Stomach (tissue), 8 donors: ENCODE measurements at regions not wholly inside any gene's neighbourhood (a gene's known extent, or its start where the extent isn't known, plus 50 kb on each side); places are given as distances from the start of the nearest gene placed in this dataset.

ENCODE experiments used
- DNase-seq, 2 donors: peaks; one replicate each; pipeline versions ENCODE4 v3.0.0 to v3.0.0-alpha.2; 2013 to 2019
- H3K27ac ChIP-seq, 5 donors: fragments of 200-600 bp in 4 of 5; sonication (generic) in 4 of 5; one replicate each; pipeline ENCODE4 v1.5.1; 2013 to 2019; ENCODE audit warnings: mild to moderate bottlenecking in 1 of 5, moderate library complexity in 1 of 5
- H3K27me3 ChIP-seq, 3 donors: fragments of 200-600 bp; sonication (generic); one replicate each; pipeline ENCODE4 v1.5.1; 2017 to 2019; ENCODE audit warnings: mixed run types in 1 of 3
- H3K36me3 ChIP-seq, 4 donors: fragments of 200-600 bp; sonication (generic); 1 replicate in 3 of 4; 2 replicates in 1 of 4; pipeline ENCODE4 v1.5.1; 2016 to 2019
- H3K4me1 ChIP-seq, 4 donors: fragments of 200-600 bp; sonication (generic); one replicate each; pipeline ENCODE4 v1.5.1; 2016 to 2019
- H3K4me3 ChIP-seq, 4 donors: fragments of 200-600 bp; sonication (generic) in 3 of 4; one replicate each; pipeline ENCODE4 v1.5.1; 2016 to 2019; ENCODE audit warnings: mild to moderate bottlenecking in 1 of 4
- H3K9me3 ChIP-seq, 4 donors: fragments of 200-600 bp; sonication (generic); one replicate each; pipeline ENCODE4 v1.5.1; 2016 to 2019
- CTCF ChIP-seq, 7 experiments: fragments of 450-650 bp in 4 of 7; fragments of 200-600 bp in 3 of 7; sonication (generic) in 3 of 7; IDR thresholded peaks; one replicate each; pipeline ENCODE4 v1.5.1; 2016 to 2019; ENCODE audit warnings: antibody characterized with exemption in 7 of 7, control low read depth in 2 of 7, mild to moderate bottlenecking in 1 of 7
- EP300 ChIP-seq: sonication (generic); formaldehyde crosslinking; IDR thresholded peaks from one replicate; pipeline ENCODE4 v1.6.1; 2017; ENCODE audit warnings: antibody characterized with exemption
- POLR2A ChIP-seq, 4 donors: fragments of 450-650 bp; IDR thresholded peaks; one replicate each; pipeline ENCODE4 v1.6.1; 2016; ENCODE audit warnings: antibody characterized with exemption in 4 of 4, control low read depth in 2 of 4, mild to moderate bottlenecking in 1 of 4, moderate library complexity in 1 of 4
- POLR2AphosphoS5 ChIP-seq, 3 donors: sonication (generic); formaldehyde crosslinking; IDR thresholded peaks; one replicate each; pipeline ENCODE4 v1.6.1; 2016; ENCODE audit warnings: antibody characterized with exemption in 3 of 3
- WGBS, 5 donors: extraction: QIAGEN DNeasy Blood & Tissue Kit in 3 of 5; methylation state at CpG; one replicate each; pipeline versions ENCODE4 v1.1.5 to v1.1.7; 2013 to 2018; 5-methylcytosine and 5-hydroxymethylcytosine counted together
- intact Hi-C: fragments of 100-400 bp; cut with DNase I; formaldehyde crosslinking; loops from one replicate; pipeline ENCODE4 v1.15.1; 2023; ENCODE audit warnings: low total_unique reads
- donor health status: healthy with polysubstance abuse.
- donor health status: Bipolar disorder and iron deficiency.
- donor health status: healthy.

GRCh38 chr9:119955276-119955675 is 586.0 kb upstream of the BRINP1 start:
- no peak for DNase-seq
- no peaks in the 10 kb centered on the region for H3K9me3 ChIP-seq
- intact Hi-C loops: no loop called here
- TF ChIP-seq POLR2A (IDR thresholded peaks at IDR 0.05) (no peak), EP300 (no peak), CTCF (IDR thresholded peaks at IDR 0.05) (no peak), POLR2AphosphoS5 (IDR thresholded peaks at IDR 0.05) (no peak)
- no peak overlapping the region for H3K4me3 ChIP-seq
- H3K4me1 ChIP-seq: peaks cover 0 to 15% (median 0%) of the 10 kb centered on the region in 4 donors
- 51 to 62% (median 57%) methylated on average over 3 of the region's 3 CpGs for WGBS, 5 donors
- no peak overlapping the region for H3K27ac ChIP-seq
- H3K27me3 ChIP-seq: no peaks in the 10 kb centered on the region
- no peaks in the 10 kb centered on the region for H3K36me3 ChIP-seq

- Histone ChIP-seq H3K27me3 (no peaks in the 10 kb centered on the region), H3K9me3 (no peaks in the 10 kb centered on the region), H3K4me3 (no peak overlapping the region), H3K4me1 (peaks cover 0 to 6% (median 0%) of the 10 kb centered on the region in 4 donors), H3K27ac (no peak overlapping the region), H3K36me3 (no peaks in the 10 kb centered on the region)
- WGBS, 5 donors: 57 to 70% (median 66%) methylated on average over 3 of the region's 3 CpGs
- no peak for TF ChIP-seq CTCF (IDR thresholded peaks at IDR 0.05)
- TF ChIP-seq POLR2A (IDR thresholded peaks at IDR 0.05): no peak
- no peak for TF ChIP-seq EP300
- no peak for TF ChIP-seq POLR2AphosphoS5 (IDR thresholded peaks at IDR 0.05)
- intact Hi-C loops: no loop called here
- no peak for DNase-seq
These were observed 582.4 kb upstream of the BRINP1 start for GRCh38 chr9:119951591-119951990.

GRCh38 chr9:119951090-119951489 is 581.9 kb upstream of the BRINP1 start:
- no peaks in the 10 kb centered on the region for H3K27me3 ChIP-seq
- no peaks in the 10 kb centered on the region for H3K36me3 ChIP-seq
- H3K9me3 ChIP-seq: no peaks in the 10 kb centered on the region
- H3K27ac ChIP-seq: no peak overlapping the region
- no peak overlapping the region for H3K4me3 ChIP-seq
- intact Hi-C loops: no loop called here
- TF ChIP-seq POLR2AphosphoS5 (IDR thresholded peaks at IDR 0.05): peak in 1 of 3 donors; percentile 26
- TF ChIP-seq EP300: no peak
- H3K4me1 ChIP-seq: peaks cover 0 to 6% (median 0%) of the 10 kb centered on the region in 4 donors
- DNase-seq: no peak
- 16 to 40% (median 34%) methylated on average over 1 of the region's 1 CpG for WGBS, 5 donors

GRCh38 chr9:119945686-119946085 is 576.5 kb upstream of the BRINP1 start:
- no peaks in the 10 kb centered on the region for H3K9me3 ChIP-seq
- peaks cover 0 to 3% (median 0%) of the 10 kb centered on the region in 4 donors for H3K4me1 ChIP-seq
- no peaks in the 10 kb centered on the region for H3K36me3 ChIP-seq
- TF ChIP-seq CTCF (IDR thresholded peaks at IDR 0.05): no peak
- H3K27ac ChIP-seq: no peak overlapping the region
- intact Hi-C loops: no loop called here
- no peak overlapping the region for H3K4me3 ChIP-seq
- 69 to 78% (median 74%) methylated on average over 7 of the region's 7 CpGs for WGBS, 5 donors
- no peak for DNase-seq
- H3K27me3 ChIP-seq: no peaks in the 10 kb centered on the region

- H3K4me3 ChIP-seq: no peak overlapping the region
- 58 to 88% (median 70%) methylated on average over 1 of the region's 1 CpG; no CpG with 5 or more reads in 1 of the 5 donors for WGBS, 5 donors
- intact Hi-C loops: no loop called here
- no peaks in the 10 kb centered on the region for H3K4me1 ChIP-seq
- no peaks in the 10 kb centered on the region for H3K9me3 ChIP-seq
- no peaks in the 10 kb centered on the region for H3K36me3 ChIP-seq
- DNase-seq: no peak
- H3K27ac ChIP-seq: no peak overlapping the region
- TF ChIP-seq POLR2A (IDR thresholded peaks at IDR 0.05) (no peak), POLR2AphosphoS5 (IDR thresholded peaks at IDR 0.05) (no peak), EP300 (no peak)
- H3K27me3 ChIP-seq: no peaks in the 10 kb centered on the region
These were observed 571.9 kb upstream of the BRINP1 start for GRCh38 chr9:119941091-119941490.
